Right atrium auricular region (tissue), 2 donors: ENCODE measurements at regions not wholly inside any gene's neighbourhood (a gene's known extent, or its start where the extent isn't known, plus 50 kb on each side); places are given as distances from the start of the nearest gene placed in this dataset.

Source experiments
- DNase-seq: peaks from one replicate; pipeline ENCODE4 v3.0.0-alpha.2; 2019; ENCODE audit warnings: low spot score
- H3K27ac ChIP-seq, 2 donors: fragments of 200-600 bp; sonication (generic); 1 replicate in 1 of 2; 2 replicates in 1 of 2; pipeline ENCODE4 v1.5.1; 2016 to 2019
- H3K27me3 ChIP-seq, 2 donors: fragments of 200-600 bp; sonication (generic); one replicate each; pipeline versions ENCODE4 v1.5.1 to v1.6.0; 2017 to 2019
- H3K36me3 ChIP-seq: fragments of 200-600 bp; sonication (generic); one replicate; pipeline ENCODE4 v1.5.1; 2016
- H3K4me1 ChIP-seq, 2 donors: fragments of 200-600 bp; sonication (generic); one replicate each; pipeline versions ENCODE4 v1.5.1 to v1.6.0; 2017 to 2019
- H3K4me3 ChIP-seq, 2 donors: fragments of 200-600 bp; sonication (generic); 1 replicate in 1 of 2; 2 replicates in 1 of 2; pipeline ENCODE4 v1.5.1; 2017 to 2019; ENCODE audit warnings: mild to moderate bottlenecking in 1 of 2, moderate library complexity in 1 of 2
- H3K9me3 ChIP-seq, 2 donors: fragments of 200-600 bp; sonication (generic); one replicate each; pipeline ENCODE4 v1.5.1; 2019
- TF ChIP-seq, protein P1 (sequence below), 2 donors: fragments of 200-600 bp; sonication (generic); IDR thresholded peaks; one replicate each; pipeline ENCODE4 v1.5.1; 2019; ENCODE audit warnings: antibody characterized with exemption in 2 of 2

DNA sequence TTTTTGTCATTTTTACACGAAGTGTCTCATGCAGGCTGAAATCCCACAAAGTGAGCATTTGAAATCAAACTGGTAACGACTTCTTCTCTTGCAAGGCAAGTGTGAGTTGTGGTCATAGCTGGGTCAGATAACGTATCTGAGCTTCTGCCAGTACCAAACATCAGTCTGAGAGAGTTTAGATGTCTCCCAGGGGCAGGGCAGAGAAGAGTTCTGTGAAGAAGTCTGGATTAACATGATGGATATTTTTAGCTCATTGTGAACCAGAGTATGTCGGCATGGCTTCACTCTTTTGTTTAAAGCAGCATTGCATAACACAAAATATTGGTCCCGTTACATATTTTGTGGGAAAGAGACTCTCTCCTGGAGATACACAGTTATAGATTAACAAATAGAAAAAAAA, 655.5 kb upstream of the KLHL29 start:
- TF ChIP-seq, protein P1, sequence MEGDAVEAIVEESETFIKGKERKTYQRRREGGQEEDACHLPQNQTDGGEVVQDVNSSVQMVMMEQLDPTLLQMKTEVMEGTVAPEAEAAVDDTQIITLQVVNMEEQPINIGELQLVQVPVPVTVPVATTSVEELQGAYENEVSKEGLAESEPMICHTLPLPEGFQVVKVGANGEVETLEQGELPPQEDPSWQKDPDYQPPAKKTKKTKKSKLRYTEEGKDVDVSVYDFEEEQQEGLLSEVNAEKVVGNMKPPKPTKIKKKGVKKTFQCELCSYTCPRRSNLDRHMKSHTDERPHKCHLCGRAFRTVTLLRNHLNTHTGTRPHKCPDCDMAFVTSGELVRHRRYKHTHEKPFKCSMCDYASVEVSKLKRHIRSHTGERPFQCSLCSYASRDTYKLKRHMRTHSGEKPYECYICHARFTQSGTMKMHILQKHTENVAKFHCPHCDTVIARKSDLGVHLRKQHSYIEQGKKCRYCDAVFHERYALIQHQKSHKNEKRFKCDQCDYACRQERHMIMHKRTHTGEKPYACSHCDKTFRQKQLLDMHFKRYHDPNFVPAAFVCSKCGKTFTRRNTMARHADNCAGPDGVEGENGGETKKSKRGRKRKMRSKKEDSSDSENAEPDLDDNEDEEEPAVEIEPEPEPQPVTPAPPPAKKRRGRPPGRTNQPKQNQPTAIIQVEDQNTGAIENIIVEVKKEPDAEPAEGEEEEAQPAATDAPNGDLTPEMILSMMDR (IDR thresholded peaks at IDR 0.05), result no peak
- no peaks in the 10 kb centered on the region for H3K36me3 ChIP-seq
- H3K27me3 ChIP-seq, result no peaks in the 10 kb centered on the region
- H3K4me1 ChIP-seq, result no peaks in the 10 kb centered on the region
- DNase-seq, result no peak
- H3K27ac ChIP-seq, result no peak overlapping the region
- no peak overlapping the region for H3K4me3 ChIP-seq
- H3K9me3 ChIP-seq, result peaks cover 3 to 8% of the 10 kb centered on the region in 2 donors

DNA sequence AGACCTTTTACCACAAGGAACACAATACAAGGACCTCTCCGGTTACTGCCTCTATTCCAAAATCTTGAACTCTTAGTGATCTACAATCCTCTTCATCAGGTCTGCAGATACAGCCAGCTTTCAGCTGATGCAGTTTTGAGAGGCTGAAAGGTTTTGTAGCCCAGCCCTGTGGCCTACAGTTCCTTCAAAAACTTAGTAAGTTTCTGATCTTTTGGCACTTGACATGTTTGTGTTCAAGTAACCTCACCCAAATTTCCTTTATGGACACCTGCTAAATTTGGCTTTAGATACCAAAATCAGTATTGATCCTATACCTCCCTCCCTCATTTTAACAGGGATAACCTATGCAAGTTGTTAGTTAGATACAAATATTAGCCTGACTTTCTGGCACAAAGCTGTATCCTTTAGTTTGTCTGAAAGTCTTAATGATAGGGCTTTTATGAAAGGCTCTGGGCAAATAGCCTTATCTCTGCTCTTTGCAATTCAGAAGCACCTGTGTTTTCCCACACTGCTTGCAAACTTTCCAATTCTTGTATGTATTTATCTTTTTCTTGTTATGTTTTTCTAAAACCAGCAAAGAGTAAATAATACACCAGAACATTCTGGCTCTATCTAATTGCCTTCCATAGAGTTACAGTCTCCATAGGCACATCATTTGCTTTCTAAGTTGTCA, 650.5 kb upstream of the KLHL29 start:
- TF ChIP-seq, protein P1 (IDR thresholded peaks at IDR 0.05), result no peak
- Histone ChIP-seq H3K27ac (no peak overlapping the region), H3K36me3 (no peaks in the 10 kb centered on the region), H3K9me3 (no peaks in the 10 kb centered on the region), H3K4me1 (no peaks in the 10 kb centered on the region), H3K27me3 (no peaks in the 10 kb centered on the region), H3K4me3 (no peak overlapping the region)
- DNase-seq, result no peak

GRCh38 chr2:22737144-22737543, 647.8 kb upstream of the KLHL29 start:
- Histone ChIP-seq H3K36me3 (no peaks in the 10 kb centered on the region), H3K4me3 (no peak overlapping the region), H3K4me1 (no peaks in the 10 kb centered on the region), H3K27ac (no peak overlapping the region), H3K27me3 (no peaks in the 10 kb centered on the region), H3K9me3 (no peaks in the 10 kb centered on the region)
- no peak for DNase-seq
- TF ChIP-seq, protein P1 (IDR thresholded peaks at IDR 0.05), result peak in 1 of 2 donors; percentile 20

DNA sequence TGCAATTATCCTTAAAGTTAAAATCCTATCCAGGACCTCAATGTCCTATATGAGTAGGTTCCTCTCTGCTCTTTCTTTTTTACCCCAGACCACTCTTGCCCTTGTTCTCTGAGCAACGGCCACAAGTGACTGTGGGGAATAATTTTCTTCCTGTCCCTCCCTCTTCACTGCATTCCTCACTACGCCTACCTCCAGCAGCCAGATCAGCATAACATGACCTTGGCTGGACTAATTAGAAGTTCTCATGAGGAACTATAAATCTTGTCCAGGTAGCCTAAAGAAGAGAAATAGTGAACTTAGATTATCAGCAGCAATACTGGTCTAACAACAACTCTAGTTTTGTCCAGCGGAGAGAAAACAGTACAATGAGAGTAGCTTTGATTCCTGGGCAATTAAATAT, 643.8 kb upstream of the KLHL29 start:
- H3K4me3 ChIP-seq, result no peak overlapping the region
- DNase-seq, result no peak
- H3K9me3 ChIP-seq, result no peaks in the 10 kb centered on the region
- H3K36me3 ChIP-seq, result no peaks in the 10 kb centered on the region
- no peaks in the 10 kb centered on the region for H3K27me3 ChIP-seq
- H3K27ac ChIP-seq, result no peak overlapping the region
- H3K4me1 ChIP-seq, result no peaks in the 10 kb centered on the region
- TF ChIP-seq, protein P1 (IDR thresholded peaks at IDR 0.05), result no peak

GRCh38 chr2:22748909-22749308, 636.1 kb upstream of the KLHL29 start:
- Histone ChIP-seq H3K27ac (no peak overlapping the region), H3K4me3 (no peak overlapping the region), H3K4me1 (no peaks in the 10 kb centered on the region), H3K36me3 (no peaks in the 10 kb centered on the region), H3K27me3 (no peaks in the 10 kb centered on the region), H3K9me3 (no peaks in the 10 kb centered on the region)
- DNase-seq, result no peak
- TF ChIP-seq, protein P1 (IDR thresholded peaks at IDR 0.05), result no peak

DNA sequence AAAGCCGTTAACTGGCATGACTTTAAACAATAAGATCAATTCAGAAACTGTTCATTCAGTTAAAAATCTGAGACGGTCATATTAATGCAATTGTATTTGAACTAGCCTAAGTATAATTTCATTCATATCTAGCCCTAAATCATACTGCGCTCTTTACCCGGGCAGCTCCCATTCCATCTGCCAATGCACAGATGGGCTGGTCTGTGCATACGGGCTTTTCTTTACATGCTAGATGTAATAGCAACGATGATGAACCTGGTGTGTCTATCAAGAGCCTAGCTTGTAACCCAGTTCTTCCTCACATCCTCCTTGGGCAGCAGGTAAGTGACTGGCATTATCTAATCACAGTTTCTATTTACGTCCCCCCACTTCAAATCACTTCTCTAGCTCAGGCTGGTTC, 631.5 kb upstream of the KLHL29 start:
- no peak overlapping the region for H3K27ac ChIP-seq
- no peaks in the 10 kb centered on the region for H3K36me3 ChIP-seq
- TF ChIP-seq, protein P1 (IDR thresholded peaks at IDR 0.05), result no peak
- DNase-seq, result no peak
- H3K9me3 ChIP-seq, result no peaks in the 10 kb centered on the region
- no peak overlapping the region for H3K4me3 ChIP-seq
- no peaks in the 10 kb centered on the region for H3K27me3 ChIP-seq
- no peaks in the 10 kb centered on the region for H3K4me1 ChIP-seq
